ENCODE measurements at regions not wholly inside any gene's neighbourhood (a gene's known extent, or its start where the extent isn't known, plus 50 kb on each side); places are given as distances from the start of the nearest gene placed in this dataset.

GRCh38 chr10:3978761-3979160, 193.8 kb upstream of the KLF6 start:
- Histone ChIP-seq H3K4me3 (no peak overlapping the region), H3K4me1 (no peaks in the 10 kb centered on the region), H3K27ac (no peak overlapping the region), H3K27me3 (no peaks in the 10 kb centered on the region), H3K9me3 (no peaks in the 10 kb centered on the region), H3K36me3 (ENCODE audit: low read depth, missing control alignments) (no peaks in the 10 kb centered on the region)
- no peak for TF ChIP-seq CTCF (IDR thresholded peaks at IDR 0.05)
- TF ChIP-seq POLR2A (IDR thresholded peaks at IDR 0.05): no peak
- intact Hi-C loops (cut with DNase I; ENCODE audit: low total_unique reads): no loop called here
- no peak for DNase-seq
- 86% methylated on average over 4 of the region's 4 CpGs for WGBS, 2 donors

- H3K27me3 ChIP-seq: no peaks in the 10 kb centered on the region
- H3K4me3 ChIP-seq: no peak overlapping the region
- 96 to 100% methylated on average over 1 of the region's 1 CpG for WGBS, 2 donors
- no peak overlapping the region for H3K27ac ChIP-seq
- H3K36me3 ChIP-seq (ENCODE audit: low read depth, missing control alignments): no peaks in the 10 kb centered on the region
- H3K9me3 ChIP-seq: no peaks in the 10 kb centered on the region
- TF ChIP-seq CTCF (IDR thresholded peaks at IDR 0.05) (no peak), POLR2A (IDR thresholded peaks at IDR 0.05) (no peak)
- H3K4me1 ChIP-seq: no peaks in the 10 kb centered on the region
- no peak for DNase-seq
- intact Hi-C loops (cut with DNase I; ENCODE audit: low total_unique reads): no loop called here
These were observed 193.2 kb upstream of the KLF6 start for GRCh38 chr10:3978174-3978573.

- Histone ChIP-seq H3K4me3 (no peak overlapping the region), H3K36me3 (ENCODE audit: low read depth, missing control alignments) (no peaks in the 10 kb centered on the region), H3K4me1 (no peaks in the 10 kb centered on the region), H3K27me3 (no peaks in the 10 kb centered on the region), H3K27ac (no peak overlapping the region), H3K9me3 (no peaks in the 10 kb centered on the region)
- TF ChIP-seq POLR2A (IDR thresholded peaks at IDR 0.05) (no peak), CTCF (IDR thresholded peaks at IDR 0.05) (no peak)
- intact Hi-C loops (cut with DNase I; ENCODE audit: low total_unique reads): no loop called here
- DNase-seq: no peak
- WGBS, 2 donors: 82 to 84% methylated on average over 6 of the region's 6 CpGs
These were observed 192.8 kb upstream of the KLF6 start for GRCh38 chr10:3977761-3978160.

GRCh38 chr10:3976718-3977117, 191.7 kb upstream of the KLF6 start:
- intact Hi-C loops (cut with DNase I; ENCODE audit: low total_unique reads): no loop called here
- no peaks in the 10 kb centered on the region for H3K9me3 ChIP-seq
- no peaks in the 10 kb centered on the region for H3K27me3 ChIP-seq
- H3K36me3 ChIP-seq (ENCODE audit: low read depth, missing control alignments): no peaks in the 10 kb centered on the region
- H3K27ac ChIP-seq: no peak overlapping the region
- H3K4me3 ChIP-seq: no peak overlapping the region
- 95 to 100% methylated on average over 1 of the region's 1 CpG for WGBS, 2 donors
- DNase-seq: no peak
- H3K4me1 ChIP-seq: no peaks in the 10 kb centered on the region
- TF ChIP-seq POLR2A (IDR thresholded peaks at IDR 0.05): no peak
- no peak for TF ChIP-seq CTCF (IDR thresholded peaks at IDR 0.05)

- 72 to 81% methylated on average over 3 of the region's 3 CpGs for WGBS, 2 donors
- no peak for DNase-seq
- no peaks in the 10 kb centered on the region for H3K4me1 ChIP-seq
- H3K27me3 ChIP-seq: no peaks in the 10 kb centered on the region
- H3K36me3 ChIP-seq (ENCODE audit: low read depth, missing control alignments): no peaks in the 10 kb centered on the region
- no peak overlapping the region for H3K4me3 ChIP-seq
- intact Hi-C loops (cut with DNase I; ENCODE audit: low total_unique reads): no loop called here
- no peak overlapping the region for H3K27ac ChIP-seq
- TF ChIP-seq POLR2A (IDR thresholded peaks at IDR 0.05) (no peak), CTCF (IDR thresholded peaks at IDR 0.05) (no peak)
- no peaks in the 10 kb centered on the region for H3K9me3 ChIP-seq
These were observed 191.2 kb upstream of the KLF6 start for GRCh38 chr10:3976171-3976570.

Measured in testis (tissue), 2 donors.